C4-2B (cell line): ENCODE measurements at regions not wholly inside any gene's neighbourhood (a gene's known extent, or its start where the extent isn't known, plus 50 kb on each side); places are given as distances from the start of the nearest gene placed in this dataset.

Experiments
- H3K27ac ChIP-seq: fragments of 450-650 bp; 2 replicates; pipeline ENCODE4 v1.5.1; 2017
- CTCF ChIP-seq: fragments of 450-650 bp; conservative IDR thresholded peaks from 2 replicates; pipeline ENCODE4 v1.5.1; 2017; ENCODE audit warnings: mild to moderate bottlenecking
- ZFX ChIP-seq: fragments of 450-650 bp; IDR thresholded peaks from 2 replicates; pipeline ENCODE4 v1.6.1; 2017

GRCh38 chr1:30384286-30385245 lies 338.8 kb downstream of the MATN1 start:
- TF ChIP-seq ZFX (no peak), CTCF (no peak)
- no peak overlapping the region for H3K27ac ChIP-seq

- TF ChIP-seq ZFX (no peak), CTCF (no peak)
- no peak overlapping the region for H3K27ac ChIP-seq
Observed at GRCh38 chr1:30383221-30383711, 340.1 kb downstream of the MATN1 start.

GRCh38 chr1:30382496-30382895 lies 340.9 kb downstream of the MATN1 start:
- no peak overlapping the region for H3K27ac ChIP-seq
- TF ChIP-seq CTCF = no peak
- TF ChIP-seq ZFX = no peak

GRCh38 chr1:30381671-30382365 lies 341.6 kb downstream of the MATN1 start:
- TF ChIP-seq CTCF = no peak
- TF ChIP-seq ZFX = no peak
- no peak overlapping the region for H3K27ac ChIP-seq

- TF ChIP-seq CTCF = no peak
- no peak for TF ChIP-seq ZFX
- no peak overlapping the region for H3K27ac ChIP-seq
Observed at GRCh38 chr1:30381266-30381665, 342.1 kb downstream of the MATN1 start.

- H3K27ac ChIP-seq = no peak overlapping the region
- TF ChIP-seq CTCF (peak; percentile 69), ZFX (no peak)
Observed at GRCh38 chr1:30380625-30380984, 342.8 kb downstream of the MATN1 start.
